ENCODE measurements at regions not wholly inside any gene's neighbourhood (a gene's known extent, or its start where the extent isn't known, plus 50 kb on each side); places are given as distances from the start of the nearest gene placed in this dataset.

DNA sequence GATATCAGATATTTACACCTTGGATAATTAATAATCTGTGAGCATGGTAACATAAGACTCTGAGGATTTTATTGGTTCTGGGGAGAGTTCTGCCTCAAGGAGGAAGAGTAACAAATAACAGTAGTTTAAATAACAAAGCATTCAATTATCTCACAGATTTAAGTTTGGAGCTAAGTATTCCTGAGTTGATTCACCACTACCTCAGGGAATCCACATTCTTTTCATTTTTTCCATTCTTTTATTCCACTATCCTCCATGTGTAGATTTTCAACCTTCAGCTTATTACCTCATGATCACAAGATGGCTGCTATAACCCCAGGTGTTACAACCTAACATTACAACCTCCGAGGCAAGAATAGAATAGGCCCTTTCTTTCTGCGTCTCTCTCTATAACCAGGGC is 252.2 kb upstream of the TOX3 start:
- H3K9me3 ChIP-seq, result no peaks in the 10 kb centered on the region
- no peaks in the 10 kb centered on the region for H3K36me3 ChIP-seq
- no peaks in the 10 kb centered on the region for H3K27me3 ChIP-seq (replicated peaks; ENCODE audit: insufficient read depth)
- intact Hi-C loops (cut with DNase I), result no loop called here
- H3K27ac ChIP-seq, result no peak overlapping the region
- DNase-seq (ENCODE audit: low spot score), result no peak
- WGBS, result 91% methylated on average over 2 of the region's 2 CpGs
- TF ChIP-seq, protein P1, sequence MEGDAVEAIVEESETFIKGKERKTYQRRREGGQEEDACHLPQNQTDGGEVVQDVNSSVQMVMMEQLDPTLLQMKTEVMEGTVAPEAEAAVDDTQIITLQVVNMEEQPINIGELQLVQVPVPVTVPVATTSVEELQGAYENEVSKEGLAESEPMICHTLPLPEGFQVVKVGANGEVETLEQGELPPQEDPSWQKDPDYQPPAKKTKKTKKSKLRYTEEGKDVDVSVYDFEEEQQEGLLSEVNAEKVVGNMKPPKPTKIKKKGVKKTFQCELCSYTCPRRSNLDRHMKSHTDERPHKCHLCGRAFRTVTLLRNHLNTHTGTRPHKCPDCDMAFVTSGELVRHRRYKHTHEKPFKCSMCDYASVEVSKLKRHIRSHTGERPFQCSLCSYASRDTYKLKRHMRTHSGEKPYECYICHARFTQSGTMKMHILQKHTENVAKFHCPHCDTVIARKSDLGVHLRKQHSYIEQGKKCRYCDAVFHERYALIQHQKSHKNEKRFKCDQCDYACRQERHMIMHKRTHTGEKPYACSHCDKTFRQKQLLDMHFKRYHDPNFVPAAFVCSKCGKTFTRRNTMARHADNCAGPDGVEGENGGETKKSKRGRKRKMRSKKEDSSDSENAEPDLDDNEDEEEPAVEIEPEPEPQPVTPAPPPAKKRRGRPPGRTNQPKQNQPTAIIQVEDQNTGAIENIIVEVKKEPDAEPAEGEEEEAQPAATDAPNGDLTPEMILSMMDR (IDR thresholded peaks at IDR 0.05), result no peak
- no peak for TF ChIP-seq POLR2A (IDR thresholded peaks at IDR 0.05)
- TF ChIP-seq POLR2AphosphoS5 (IDR thresholded peaks at IDR 0.05), result no peak
- H3K4me1 ChIP-seq (replicated peaks), result no peaks in the 10 kb centered on the region
- no peak overlapping the region for H3K4me3 ChIP-seq

- Histone ChIP-seq H3K27me3 (replicated peaks; ENCODE audit: insufficient read depth) (no peaks in the 10 kb centered on the region), H3K4me1 (replicated peaks) (no peaks in the 10 kb centered on the region), H3K4me3 (no peak overlapping the region), H3K27ac (no peak overlapping the region), H3K36me3 (no peaks in the 10 kb centered on the region), H3K9me3 (no peaks in the 10 kb centered on the region)
- intact Hi-C loops (cut with DNase I), result no loop called here
- no peak for DNase-seq (ENCODE audit: low spot score)
- no peak for TF ChIP-seq POLR2A (IDR thresholded peaks at IDR 0.05)
- TF ChIP-seq POLR2AphosphoS5 (IDR thresholded peaks at IDR 0.05), result no peak
- TF ChIP-seq, protein P1 (IDR thresholded peaks at IDR 0.05), result no peak
- 60% methylated on average over 3 of the region's 3 CpGs for WGBS
Measured at GRCh38 chr16:52787709-52788108, 240.8 kb upstream of the TOX3 start.

DNA sequence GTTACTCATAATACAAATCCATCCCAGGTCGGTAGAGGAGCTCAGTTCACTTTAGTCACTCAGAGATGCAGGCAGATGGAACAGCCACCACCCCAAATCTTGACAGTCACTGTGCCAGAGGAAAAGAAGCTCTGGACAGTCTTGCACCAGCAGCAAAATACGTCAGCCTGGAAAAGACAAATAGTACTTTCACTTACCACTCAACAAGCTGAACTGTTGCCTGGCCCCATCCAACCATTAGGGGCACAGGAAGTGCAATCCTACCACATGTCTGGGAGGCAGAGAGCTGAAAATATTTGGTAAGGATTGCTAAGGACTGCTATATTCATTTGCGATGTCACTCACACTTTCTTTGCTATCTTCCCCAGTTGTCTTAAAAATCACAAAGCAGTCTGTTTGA is 239.1 kb upstream of the TOX3 start:
- Histone ChIP-seq H3K27me3 (replicated peaks; ENCODE audit: insufficient read depth) (no peaks in the 10 kb centered on the region), H3K4me1 (replicated peaks) (no peaks in the 10 kb centered on the region), H3K27ac (no peak overlapping the region), H3K4me3 (no peak overlapping the region), H3K36me3 (no peaks in the 10 kb centered on the region), H3K9me3 (no peaks in the 10 kb centered on the region)
- no peak for DNase-seq (ENCODE audit: low spot score)
- TF ChIP-seq POLR2A (IDR thresholded peaks at IDR 0.05), result no peak
- TF ChIP-seq POLR2AphosphoS5 (IDR thresholded peaks at IDR 0.05), result no peak
- TF ChIP-seq, protein P1 (IDR thresholded peaks at IDR 0.05), result no peak
- WGBS, result 62% methylated on average over 3 of the region's 3 CpGs
- intact Hi-C loops (cut with DNase I), result no loop called here

DNA sequence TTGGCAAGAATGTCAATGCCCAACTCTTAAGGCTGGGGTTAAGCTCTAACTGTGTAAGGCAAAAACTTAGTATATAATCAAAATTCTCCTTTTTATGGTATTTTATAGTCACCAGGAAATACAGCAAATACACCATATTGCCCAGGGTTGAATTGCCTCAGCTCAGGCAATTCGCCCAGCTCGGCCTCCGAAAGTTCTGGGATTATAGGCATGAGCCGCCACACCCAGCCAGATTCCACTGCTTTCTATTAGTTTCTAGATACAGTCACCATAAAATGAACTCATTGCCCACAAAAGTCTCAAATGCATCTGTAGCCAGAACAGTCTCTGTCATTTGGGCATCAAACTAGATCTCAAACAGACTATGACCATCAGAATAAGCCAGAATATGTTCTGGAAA is 238.7 kb upstream of the TOX3 start:
- no peak for TF ChIP-seq POLR2AphosphoS5 (IDR thresholded peaks at IDR 0.05)
- TF ChIP-seq, protein P1 (IDR thresholded peaks at IDR 0.05), result no peak
- no peak for TF ChIP-seq POLR2A (IDR thresholded peaks at IDR 0.05)
- Histone ChIP-seq H3K27me3 (replicated peaks; ENCODE audit: insufficient read depth) (no peaks in the 10 kb centered on the region), H3K27ac (no peak overlapping the region), H3K4me3 (no peak overlapping the region), H3K9me3 (no peaks in the 10 kb centered on the region), H3K4me1 (replicated peaks) (no peaks in the 10 kb centered on the region), H3K36me3 (no peaks in the 10 kb centered on the region)
- WGBS, result 92% methylated on average over 4 of the region's 4 CpGs
- intact Hi-C loops (cut with DNase I), result no loop called here
- no peak for DNase-seq (ENCODE audit: low spot score)

DNA sequence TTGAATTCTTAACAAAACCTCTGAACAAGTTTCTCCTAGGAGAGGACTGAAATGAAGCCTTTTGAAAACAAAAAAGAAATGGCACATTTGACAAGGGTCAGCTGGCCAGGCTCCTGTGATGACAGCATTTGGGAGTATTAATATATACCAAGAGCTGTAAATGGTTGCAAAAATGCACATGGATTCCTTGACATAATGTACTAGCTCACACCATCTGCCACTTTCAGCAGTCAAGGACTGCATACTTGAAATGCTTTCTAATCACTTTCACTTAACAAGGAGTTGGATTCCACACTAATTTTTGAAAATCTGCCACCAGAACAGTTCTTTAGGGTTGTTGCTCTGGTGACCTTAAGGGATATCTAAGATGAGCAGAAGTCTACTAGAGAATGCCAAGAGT is 236.7 kb upstream of the TOX3 start:
- TF ChIP-seq POLR2AphosphoS5 (IDR thresholded peaks at IDR 0.05), result no peak
- TF ChIP-seq POLR2A (IDR thresholded peaks at IDR 0.05), result no peak
- TF ChIP-seq, protein P1 (IDR thresholded peaks at IDR 0.05), result no peak
- Histone ChIP-seq H3K4me3 (no peak overlapping the region), H3K27ac (no peak overlapping the region), H3K27me3 (replicated peaks; ENCODE audit: insufficient read depth) (no peaks in the 10 kb centered on the region), H3K9me3 (no peaks in the 10 kb centered on the region), H3K36me3 (no peaks in the 10 kb centered on the region), H3K4me1 (replicated peaks) (no peaks in the 10 kb centered on the region)
- no peak for DNase-seq (ENCODE audit: low spot score)
- intact Hi-C loops (cut with DNase I), result no loop called here
